ENCODE measurements at regions not wholly inside any gene's neighbourhood (a gene's known extent, or its start where the extent isn't known, plus 50 kb on each side); places are given as distances from the start of the nearest gene placed in this dataset.

- no peak overlapping the region for H2AFZ ChIP-seq
Measured at GRCh38 chr4:130648570-130648969, 1552.6 kb downstream of the C4orf33 start.

GRCh38 chr4:130653842-130654241, 1557.9 kb downstream of the C4orf33 start:
- Histone ChIP-seq H3K9me2 (ENCODE audit: insufficient read depth) (no peaks in the 10 kb centered on the region), H3F3A (ENCODE audit: insufficient read depth) (no peaks in the 10 kb centered on the region), H3K36me3 (ENCODE audit: low read depth) (no peaks in the 10 kb centered on the region), H3K79me2 (ENCODE audit: insufficient read depth) (no peaks in the 10 kb centered on the region), H3K9me3 (ENCODE audit: low read depth) (no peaks in the 10 kb centered on the region), H3K4me2 (ENCODE audit: unreplicated experiment) (no peak overlapping the region), H3K9ac (no peak overlapping the region), H3K27me3 (replicated peaks; ENCODE audit: insufficient read depth) (no peaks in the 10 kb centered on the region), H4K20me1 (ENCODE audit: insufficient read depth) (no peaks in the 10 kb centered on the region), H3K4me1 (ENCODE audit: insufficient read depth) (no peaks in the 10 kb centered on the region), H3K27ac (no peak overlapping the region), H3K4me3 (no peak overlapping the region), H2AFZ (no peak overlapping the region)
- TF ChIP-seq EZH2 (IDR thresholded peaks at IDR 0.05; ENCODE audit: insufficient read depth, poor library complexity, severe bottlenecking) (no peak), EZH2phosphoT487 (IDR thresholded peaks at IDR 0.05; ENCODE audit: insufficient read depth, low read depth) (no peak)
- DNase-seq: no peak
- in situ Hi-C loops (cut with MboI): no loop called here
- 16 to 21% methylated on average over 6 of the region's 6 CpGs for WGBS, 2 experiments (ENCODE audit: low coverage in 1 of 2, low lambda C conversion rate in 2 of 2, missing lambda C conversion rate in 2 of 2)

More at GRCh38 chr4:130648570-130648969, 1552.6 kb downstream of the C4orf33 start:
- Histone ChIP-seq H3F3A (ENCODE audit: insufficient read depth) (no peaks in the 10 kb centered on the region), H4K20me1 (ENCODE audit: insufficient read depth) (no peaks in the 10 kb centered on the region), H3K9me2 (ENCODE audit: insufficient read depth) (no peaks in the 10 kb centered on the region), H3K4me1 (ENCODE audit: insufficient read depth) (no peaks in the 10 kb centered on the region), H3K9ac (no peak overlapping the region), H3K4me2 (ENCODE audit: unreplicated experiment) (no peak overlapping the region), H3K4me3 (no peak overlapping the region), H3K9me3 (ENCODE audit: low read depth) (no peaks in the 10 kb centered on the region), H3K79me2 (ENCODE audit: insufficient read depth) (no peaks in the 10 kb centered on the region), H3K36me3 (ENCODE audit: low read depth) (no peaks in the 10 kb centered on the region), H3K27ac (no peak overlapping the region), H3K27me3 (replicated peaks; ENCODE audit: insufficient read depth) (no peaks in the 10 kb centered on the region)
- no peak for DNase-seq
- in situ Hi-C loops (cut with MboI): no loop called here
- no peak for TF ChIP-seq EZH2 (IDR thresholded peaks at IDR 0.05; ENCODE audit: insufficient read depth, poor library complexity, severe bottlenecking)
- no peak for TF ChIP-seq EZH2phosphoT487 (IDR thresholded peaks at IDR 0.05; ENCODE audit: insufficient read depth, low read depth)
- 31 to 35% methylated on average over 2 of the region's 2 CpGs for WGBS, 2 experiments (ENCODE audit: low coverage in 1 of 2, low lambda C conversion rate in 2 of 2, missing lambda C conversion rate in 2 of 2)

- Histone ChIP-seq H3K9me3 (ENCODE audit: low read depth) (no peaks in the 10 kb centered on the region), H3K79me2 (ENCODE audit: insufficient read depth) (no peaks in the 10 kb centered on the region), H3K36me3 (ENCODE audit: low read depth) (no peaks in the 10 kb centered on the region), H3K4me3 (no peak overlapping the region), H3K4me1 (ENCODE audit: insufficient read depth) (no peaks in the 10 kb centered on the region), H3K9ac (no peak overlapping the region), H3K27ac (no peak overlapping the region), H3K27me3 (replicated peaks; ENCODE audit: insufficient read depth) (no peaks in the 10 kb centered on the region), H3K4me2 (ENCODE audit: unreplicated experiment) (no peak overlapping the region), H3F3A (ENCODE audit: insufficient read depth) (no peaks in the 10 kb centered on the region), H2AFZ (no peak overlapping the region), H3K9me2 (ENCODE audit: insufficient read depth) (no peaks in the 10 kb centered on the region), H4K20me1 (ENCODE audit: insufficient read depth) (no peaks in the 10 kb centered on the region)
- WGBS, 2 experiments (ENCODE audit: low coverage in 1 of 2, low lambda C conversion rate in 2 of 2, missing lambda C conversion rate in 2 of 2): 14 to 27% methylated on average over 2 of the region's 2 CpGs
- TF ChIP-seq EZH2phosphoT487 (IDR thresholded peaks at IDR 0.05; ENCODE audit: insufficient read depth, low read depth) (no peak), EZH2 (IDR thresholded peaks at IDR 0.05; ENCODE audit: insufficient read depth, poor library complexity, severe bottlenecking) (no peak)
- DNase-seq: no peak
- in situ Hi-C loops (cut with MboI): no loop called here
Measured at GRCh38 chr4:130659320-130659719, 1563.4 kb downstream of the C4orf33 start.

- Histone ChIP-seq H4K20me1 (ENCODE audit: insufficient read depth) (no peaks in the 10 kb centered on the region), H3K9me2 (ENCODE audit: insufficient read depth) (no peaks in the 10 kb centered on the region), H3K4me2 (ENCODE audit: unreplicated experiment) (no peak overlapping the region), H3K27me3 (replicated peaks; ENCODE audit: insufficient read depth) (no peaks in the 10 kb centered on the region), H3F3A (ENCODE audit: insufficient read depth) (no peaks in the 10 kb centered on the region), H3K79me2 (ENCODE audit: insufficient read depth) (no peaks in the 10 kb centered on the region), H3K36me3 (ENCODE audit: low read depth) (no peaks in the 10 kb centered on the region), H2AFZ (no peak overlapping the region), H3K4me1 (ENCODE audit: insufficient read depth) (no peaks in the 10 kb centered on the region), H3K4me3 (no peak overlapping the region), H3K9me3 (ENCODE audit: low read depth) (no peaks in the 10 kb centered on the region), H3K27ac (no peak overlapping the region), H3K9ac (no peak overlapping the region)
- TF ChIP-seq EZH2 (IDR thresholded peaks at IDR 0.05; ENCODE audit: insufficient read depth, poor library complexity, severe bottlenecking) (no peak), EZH2phosphoT487 (IDR thresholded peaks at IDR 0.05; ENCODE audit: insufficient read depth, low read depth) (no peak)
- in situ Hi-C loops (cut with MboI): no loop called here
- 3 to 4% methylated on average over 3 of the region's 3 CpGs for WGBS, 2 experiments (ENCODE audit: low coverage in 1 of 2, low lambda C conversion rate in 2 of 2, missing lambda C conversion rate in 2 of 2)
- DNase-seq: no peak
Measured at GRCh38 chr4:130668859-130669258, 1572.9 kb downstream of the C4orf33 start.

GRCh38 chr4:130675266-130675665, 1579.3 kb downstream of the C4orf33 start:
- Histone ChIP-seq H3K9ac (no peak overlapping the region), H3F3A (ENCODE audit: insufficient read depth) (no peaks in the 10 kb centered on the region), H2AFZ (no peak overlapping the region), H3K4me1 (ENCODE audit: insufficient read depth) (no peaks in the 10 kb centered on the region), H3K9me3 (ENCODE audit: low read depth) (no peaks in the 10 kb centered on the region), H3K9me2 (ENCODE audit: insufficient read depth) (no peaks in the 10 kb centered on the region), H3K4me3 (no peak overlapping the region), H3K36me3 (ENCODE audit: low read depth) (no peaks in the 10 kb centered on the region), H3K27me3 (replicated peaks; ENCODE audit: insufficient read depth) (no peaks in the 10 kb centered on the region), H3K79me2 (ENCODE audit: insufficient read depth) (no peaks in the 10 kb centered on the region), H3K4me2 (ENCODE audit: unreplicated experiment) (no peak overlapping the region), H3K27ac (no peak overlapping the region), H4K20me1 (ENCODE audit: insufficient read depth) (no peaks in the 10 kb centered on the region)
- no peak for TF ChIP-seq EZH2 (IDR thresholded peaks at IDR 0.05; ENCODE audit: insufficient read depth, poor library complexity, severe bottlenecking)
- TF ChIP-seq EZH2phosphoT487 (IDR thresholded peaks at IDR 0.05; ENCODE audit: insufficient read depth, low read depth): no peak
- DNase-seq: no peak
- 12 to 17% methylated on average over 2 of the region's 2 CpGs for WGBS, 2 experiments (ENCODE audit: low coverage in 1 of 2, low lambda C conversion rate in 2 of 2, missing lambda C conversion rate in 2 of 2)
- in situ Hi-C loops (cut with MboI): no loop called here

Measured in GM23248 (cell line).